HL-60 (cell line): ENCODE measurements at regions not wholly inside any gene's neighbourhood (a gene's known extent, or its start where the extent isn't known, plus 50 kb on each side); places are given as distances from the start of the nearest gene placed in this dataset.

Source experiments
- CTCF ChIP-seq: IDR thresholded peaks from one replicate; pipeline ENCODE4 v1.5.1; 2011; ENCODE audit warnings: low read length, control low read depth, inconsistent platforms; ENCODE audit not compliant: insufficient read depth
- GABPA ChIP-seq: IDR thresholded peaks from 2 replicates; pipeline ENCODE4 v1.6.1; 2012; ENCODE audit warnings: low read depth

GRCh38 chr16:86926181-86927094 lies 348.1 kb downstream of the FOXL1 start:
- TF ChIP-seq CTCF (no peak), GABPA (no peak)
